Panc1 (cell line): ENCODE measurements at regions not wholly inside any gene's neighbourhood (a gene's known extent, or its start where the extent isn't known, plus 50 kb on each side); places are given as distances from the start of the nearest gene placed in this dataset.

ENCODE experiments used
- POLR2AphosphoS5 ChIP-seq: IDR thresholded peaks from 2 replicates; pipeline ENCODE4 v1.6.1; 2012; ENCODE audit warnings: mild to moderate bottlenecking, low read depth, low read length, moderate library complexity
- SIN3A ChIP-seq: IDR thresholded peaks from 2 replicates; pipeline ENCODE4 v1.6.1; 2012; ENCODE audit warnings: low read depth, mild to moderate bottlenecking, low read length, moderate library complexity, borderline replicate concordance; ENCODE audit not compliant: insufficient read depth
- TCF7L2 ChIP-seq: IDR thresholded peaks from 2 replicates; pipeline ENCODE4 v1.6.1; 2011; ENCODE audit warnings: mild to moderate bottlenecking, low read depth, low read length, inconsistent platforms
- TF ChIP-seq, protein P1 (sequence below): fragments of 450-650 bp; IDR thresholded peaks from 2 replicates; pipeline ENCODE4 v1.5.1; 2017; ENCODE audit warnings: mild to moderate bottlenecking

DNA sequence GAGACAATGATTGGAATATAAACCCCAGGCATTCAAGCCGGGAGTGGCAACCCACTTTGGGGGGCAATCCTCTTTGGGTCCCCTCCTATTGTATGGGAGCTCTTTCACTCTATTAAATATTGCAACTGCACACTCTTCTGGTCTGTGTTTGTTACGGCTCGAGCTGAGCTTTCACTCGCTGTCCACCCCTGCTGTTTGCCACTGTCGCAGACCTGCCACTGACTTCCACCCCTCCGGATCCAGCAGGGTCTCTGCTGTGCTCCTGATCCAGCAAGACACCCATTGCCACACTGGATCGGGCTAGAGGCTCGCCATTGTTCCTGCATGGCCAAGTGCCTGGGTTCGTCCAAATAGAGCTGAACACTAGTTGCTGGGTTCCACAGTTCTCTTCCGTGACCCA is 222.8 kb upstream of the MANEA start:
- TF ChIP-seq, protein P1, sequence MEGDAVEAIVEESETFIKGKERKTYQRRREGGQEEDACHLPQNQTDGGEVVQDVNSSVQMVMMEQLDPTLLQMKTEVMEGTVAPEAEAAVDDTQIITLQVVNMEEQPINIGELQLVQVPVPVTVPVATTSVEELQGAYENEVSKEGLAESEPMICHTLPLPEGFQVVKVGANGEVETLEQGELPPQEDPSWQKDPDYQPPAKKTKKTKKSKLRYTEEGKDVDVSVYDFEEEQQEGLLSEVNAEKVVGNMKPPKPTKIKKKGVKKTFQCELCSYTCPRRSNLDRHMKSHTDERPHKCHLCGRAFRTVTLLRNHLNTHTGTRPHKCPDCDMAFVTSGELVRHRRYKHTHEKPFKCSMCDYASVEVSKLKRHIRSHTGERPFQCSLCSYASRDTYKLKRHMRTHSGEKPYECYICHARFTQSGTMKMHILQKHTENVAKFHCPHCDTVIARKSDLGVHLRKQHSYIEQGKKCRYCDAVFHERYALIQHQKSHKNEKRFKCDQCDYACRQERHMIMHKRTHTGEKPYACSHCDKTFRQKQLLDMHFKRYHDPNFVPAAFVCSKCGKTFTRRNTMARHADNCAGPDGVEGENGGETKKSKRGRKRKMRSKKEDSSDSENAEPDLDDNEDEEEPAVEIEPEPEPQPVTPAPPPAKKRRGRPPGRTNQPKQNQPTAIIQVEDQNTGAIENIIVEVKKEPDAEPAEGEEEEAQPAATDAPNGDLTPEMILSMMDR, result no peak
- TF ChIP-seq SIN3A (no peak), POLR2AphosphoS5 (no peak), TCF7L2 (no peak)
